ENCODE measurements at regions not wholly inside any gene's neighbourhood (a gene's known extent, or its start where the extent isn't known, plus 50 kb on each side); places are given as distances from the start of the nearest gene placed in this dataset.

DNA sequence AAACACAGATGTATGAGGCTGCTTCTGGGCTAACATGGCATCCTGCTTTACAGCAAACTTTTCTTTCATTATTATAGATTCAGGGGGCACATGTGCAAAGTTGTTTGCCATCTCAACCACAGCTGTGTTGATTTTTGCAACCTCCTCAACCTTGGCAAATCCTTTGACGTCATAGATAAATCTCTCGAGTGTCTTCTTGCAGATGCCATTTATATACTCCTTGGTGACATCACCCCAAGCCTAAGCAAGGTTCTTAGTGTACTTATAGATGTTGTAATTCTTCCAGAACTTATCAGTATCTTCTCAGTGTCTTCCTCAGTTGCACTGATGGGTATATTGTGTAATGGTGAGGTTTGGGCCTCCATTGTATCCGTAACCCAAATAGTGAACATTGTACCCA, 135.4 kb upstream of the RPH3A start:
- DNase-seq, result no peak
- intact Hi-C loops (cut with DNase I), result no loop called here

GRCh38 chr12:112664569-112664968, 127.0 kb upstream of the RPH3A start:
- DNase-seq, result no peak
- intact Hi-C loops (cut with DNase I), result no loop called here
- TF ChIP-seq CTCF (IDR thresholded peaks at IDR 0.05), result no peak
- no peak for TF ChIP-seq POLR2A (IDR thresholded peaks at IDR 0.05)

More for the DNA sequence above, 135.4 kb upstream of the RPH3A start:
- H3K36me3 ChIP-seq (replicated peaks in 1 of 2; ENCODE audit: insufficient read depth in 1 of 2, low read depth in 2 of 2), result no peaks in the 10 kb centered on the region
- no peaks in the 10 kb centered on the region for H3K4me1 ChIP-seq
- no peak overlapping the region for H3K27ac ChIP-seq
- ATAC-seq, result no peak
- H3K4me3 ChIP-seq, result no peak overlapping the region
- WGBS, 2 donors, result 43 to 64% methylated on average over 3 of the region's 3 CpGs
- H3K27me3 ChIP-seq, result no peaks in the 10 kb centered on the region
- H3K9me3 ChIP-seq, result no peaks in the 10 kb centered on the region
- TF ChIP-seq CTCF (IDR thresholded peaks at IDR 0.05), result no peak

DNA sequence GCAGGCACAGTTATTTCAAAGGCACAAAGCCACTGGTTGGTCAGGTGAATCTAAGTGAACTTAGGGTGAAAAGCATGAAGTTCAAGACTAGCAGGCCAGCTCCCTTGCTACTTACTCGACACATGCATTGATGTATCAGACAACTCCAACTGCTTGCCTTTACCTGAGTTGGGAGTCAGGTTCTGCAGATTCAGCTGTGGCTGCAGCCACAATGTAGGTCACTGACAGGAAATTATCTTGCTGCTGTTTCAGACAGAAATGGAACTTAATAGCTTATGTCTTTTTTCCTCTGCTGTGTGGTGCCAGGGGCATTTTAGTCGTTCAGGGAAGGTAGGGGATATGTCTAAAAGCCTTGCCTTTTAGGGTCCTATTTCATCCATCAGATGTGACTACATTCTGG, 125.6 kb upstream of the RPH3A start:
- ATAC-seq, result no peak
- intact Hi-C loops (cut with DNase I), result no loop called here
- WGBS, 2 donors, result 22 to 25% methylated on average over 2 of the region's 2 CpGs
- H3K27me3 ChIP-seq, result no peaks in the 10 kb centered on the region
- no peaks in the 10 kb centered on the region for H3K36me3 ChIP-seq (replicated peaks in 1 of 2; ENCODE audit: insufficient read depth in 1 of 2, low read depth in 2 of 2)
- no peak for TF ChIP-seq POLR2A (IDR thresholded peaks at IDR 0.05)
- H3K4me1 ChIP-seq, result no peaks in the 10 kb centered on the region
- H3K4me3 ChIP-seq, result no peak overlapping the region
- H3K27ac ChIP-seq, result no peak overlapping the region
- no peaks in the 10 kb centered on the region for H3K9me3 ChIP-seq
- no peak for DNase-seq

More at GRCh38 chr12:112664569-112664968, 127.0 kb upstream of the RPH3A start:
- no peaks in the 10 kb centered on the region for H3K36me3 ChIP-seq (replicated peaks in 1 of 2; ENCODE audit: insufficient read depth in 1 of 2, low read depth in 2 of 2)
- no peak overlapping the region for H3K4me3 ChIP-seq
- no peak overlapping the region for H3K27ac ChIP-seq
- ATAC-seq, result no peak
- H3K27me3 ChIP-seq, result no peaks in the 10 kb centered on the region
- H3K9me3 ChIP-seq, result no peaks in the 10 kb centered on the region
- no peaks in the 10 kb centered on the region for H3K4me1 ChIP-seq
- 22 to 39% methylated on average over 8 of the region's 8 CpGs for WGBS, 2 donors

DNA sequence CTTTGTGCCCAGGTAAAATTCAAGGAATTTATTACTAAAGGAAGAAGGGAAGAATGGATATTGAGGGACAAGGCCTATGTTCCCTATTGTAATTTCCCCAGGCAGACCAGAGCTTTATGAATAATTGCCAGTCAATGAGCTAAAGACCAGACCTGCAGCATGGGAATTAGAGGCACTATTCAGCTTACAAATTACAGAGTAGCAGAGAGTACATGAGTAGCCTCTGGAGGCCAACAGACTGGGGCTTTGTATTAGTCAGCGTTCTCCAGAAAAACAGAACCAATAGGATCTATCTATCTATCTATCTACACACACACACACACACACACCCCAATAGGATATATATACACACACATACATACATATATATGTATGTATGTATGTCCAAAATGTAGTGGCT, 120.0 kb upstream of the RPH3A start:
- no peak for DNase-seq
- no peak for ATAC-seq
- Histone ChIP-seq H3K27ac (no peak overlapping the region), H3K27me3 (no peaks in the 10 kb centered on the region), H3K4me1 (no peaks in the 10 kb centered on the region), H3K9me3 (no peaks in the 10 kb centered on the region), H3K4me3 (no peak overlapping the region), H3K36me3 (replicated peaks in 1 of 2; ENCODE audit: insufficient read depth in 1 of 2, low read depth in 2 of 2) (no peaks in the 10 kb centered on the region)
- WGBS, 2 donors, result 52 to 64% methylated on average over 1 of the region's 1 CpG
- intact Hi-C loops (cut with DNase I), result no loop called here
- TF ChIP-seq POLR2A (IDR thresholded peaks at IDR 0.05) (no peak), CTCF (IDR thresholded peaks at IDR 0.05) (no peak)

DNA sequence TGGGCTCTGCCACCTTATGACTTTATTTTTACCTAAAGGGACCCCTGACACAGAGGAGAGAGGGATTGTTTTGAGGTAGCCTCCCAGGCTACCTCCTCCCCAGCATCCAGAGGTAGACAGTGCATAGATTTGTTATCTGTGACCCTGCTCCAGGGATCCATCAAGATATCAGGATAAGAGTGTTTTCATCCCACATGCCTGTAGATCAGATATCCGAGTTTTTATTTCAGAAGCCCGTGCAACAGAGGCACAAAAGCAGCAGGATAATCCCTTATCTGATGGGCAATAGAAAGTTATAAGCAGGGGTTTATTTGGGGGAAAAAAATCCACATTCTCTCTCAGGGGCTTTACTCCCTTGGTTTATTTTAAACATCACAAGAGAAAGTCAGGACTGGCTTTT, 117.0 kb upstream of the RPH3A start:
- H3K9me3 ChIP-seq, result no peaks in the 10 kb centered on the region
- H3K27me3 ChIP-seq, result no peaks in the 10 kb centered on the region
- H3K4me1 ChIP-seq, result no peaks in the 10 kb centered on the region
- H3K4me3 ChIP-seq, result no peak overlapping the region
- no peak for ATAC-seq
- no peaks in the 10 kb centered on the region for H3K36me3 ChIP-seq (replicated peaks in 1 of 2; ENCODE audit: insufficient read depth in 1 of 2, low read depth in 2 of 2)
- intact Hi-C loops (cut with DNase I), result no loop called here
- no peak for TF ChIP-seq POLR2A (IDR thresholded peaks at IDR 0.05)
- TF ChIP-seq CTCF (IDR thresholded peaks at IDR 0.05), result no peak
- no peak for DNase-seq
- no peak overlapping the region for H3K27ac ChIP-seq
- WGBS, 2 donors, result 18 to 33% methylated on average over 2 of the region's 2 CpGs
